ENCODE measurements at regions not wholly inside any gene's neighbourhood (a gene's known extent, or its start where the extent isn't known, plus 50 kb on each side); places are given as distances from the start of the nearest gene placed in this dataset.

- Histone ChIP-seq H3K4me1 (ENCODE audit: insufficient read depth, low read length) (no peaks in the 10 kb centered on the region; the same call in 1 of the 2 replicates), H3K9me3 (ENCODE audit: insufficient read depth, low read depth, low read length) (no peaks in the 10 kb centered on the region), H3K27ac (ENCODE audit: low read depth, low read length) (no peak overlapping the region), H3K9ac (ENCODE audit: low read depth, low read length) (no peak overlapping the region), H3K36me3 (ENCODE audit: insufficient read depth, low read length) (no peaks in the 10 kb centered on the region), H3K27me3 (ENCODE audit: insufficient read depth, low read length) (no peaks in the 10 kb centered on the region), H3K4me3 (ENCODE audit: low read length) (no peak overlapping the region)
- WGBS: 90% methylated on average over 4 of the region's 4 CpGs
Observed at GRCh38 chr2:157185476-157186227, 71.9 kb upstream of the GALNT5 start.

GRCh38 chr2:157190151-157190550 is 67.4 kb upstream of the GALNT5 start:
- 92% methylated on average over 4 of the region's 4 CpGs for WGBS
- H3K27me3 ChIP-seq (ENCODE audit: insufficient read depth, low read length): no peaks in the 10 kb centered on the region
- no peaks in the 10 kb centered on the region for H3K9me3 ChIP-seq (ENCODE audit: insufficient read depth, low read depth, low read length)
- no peak overlapping the region for H3K4me3 ChIP-seq (ENCODE audit: low read length)
- H3K36me3 ChIP-seq (ENCODE audit: insufficient read depth, low read length): no peaks in the 10 kb centered on the region
- no peak overlapping the region for H3K9ac ChIP-seq (ENCODE audit: low read depth, low read length)
- no peak overlapping the region for H3K27ac ChIP-seq (ENCODE audit: low read depth, low read length)
- H3K4me1 ChIP-seq (ENCODE audit: insufficient read depth, low read length): no peaks in the 10 kb centered on the region; the same call in 1 of the 2 replicates

GRCh38 chr2:157191186-157191585 is 66.3 kb upstream of the GALNT5 start:
- H3K4me3 ChIP-seq (ENCODE audit: low read length): no peak overlapping the region
- WGBS: 94% methylated on average over 2 of the region's 2 CpGs
- H3K9ac ChIP-seq (ENCODE audit: low read depth, low read length): no peak overlapping the region
- H3K27ac ChIP-seq (ENCODE audit: low read depth, low read length): no peak overlapping the region
- H3K4me1 ChIP-seq (ENCODE audit: insufficient read depth, low read length): no peaks in the 10 kb centered on the region; the same call in 1 of the 2 replicates
- no peaks in the 10 kb centered on the region for H3K9me3 ChIP-seq (ENCODE audit: insufficient read depth, low read depth, low read length)
- no peaks in the 10 kb centered on the region for H3K27me3 ChIP-seq (ENCODE audit: insufficient read depth, low read length)
- H3K36me3 ChIP-seq (ENCODE audit: insufficient read depth, low read length): no peaks in the 10 kb centered on the region

- Histone ChIP-seq H3K27ac (ENCODE audit: low read depth, low read length) (no peak overlapping the region), H3K9ac (ENCODE audit: low read depth, low read length) (no peak overlapping the region), H3K27me3 (ENCODE audit: insufficient read depth, low read length) (no peaks in the 10 kb centered on the region), H3K4me1 (ENCODE audit: insufficient read depth, low read length) (no peaks in the 10 kb centered on the region; the same call in 1 of the 2 replicates), H3K9me3 (ENCODE audit: insufficient read depth, low read depth, low read length) (no peaks in the 10 kb centered on the region), H3K4me3 (ENCODE audit: low read length) (no peak overlapping the region), H3K36me3 (ENCODE audit: insufficient read depth, low read length) (no peaks in the 10 kb centered on the region)
- 94% methylated on average over 8 of the region's 8 CpGs for WGBS
Observed at GRCh38 chr2:157192445-157193423, 64.8 kb upstream of the GALNT5 start.

- H3K27ac ChIP-seq (ENCODE audit: low read depth, low read length): no peak overlapping the region
- no peak overlapping the region for H3K4me3 ChIP-seq (ENCODE audit: low read length)
- H3K9me3 ChIP-seq (ENCODE audit: insufficient read depth, low read depth, low read length): no peaks in the 10 kb centered on the region
- H3K27me3 ChIP-seq (ENCODE audit: insufficient read depth, low read length): no peaks in the 10 kb centered on the region
- H3K36me3 ChIP-seq (ENCODE audit: insufficient read depth, low read length): no peaks in the 10 kb centered on the region
- H3K4me1 ChIP-seq (ENCODE audit: insufficient read depth, low read length): no peaks in the 10 kb centered on the region; the same call in 1 of the 2 replicates
- no peak overlapping the region for H3K9ac ChIP-seq (ENCODE audit: low read depth, low read length)
Observed at GRCh38 chr2:157193461-157193860, 64.0 kb upstream of the GALNT5 start.

- Histone ChIP-seq H3K9ac (ENCODE audit: low read depth, low read length) (no peak overlapping the region), H3K4me1 (ENCODE audit: insufficient read depth, low read length) (no peaks in the 10 kb centered on the region; the same call in 1 of the 2 replicates), H3K4me3 (ENCODE audit: low read length) (no peak overlapping the region), H3K9me3 (ENCODE audit: insufficient read depth, low read depth, low read length) (no peaks in the 10 kb centered on the region), H3K27ac (ENCODE audit: low read depth, low read length) (no peak overlapping the region), H3K36me3 (ENCODE audit: insufficient read depth, low read length) (no peaks in the 10 kb centered on the region), H3K27me3 (ENCODE audit: insufficient read depth, low read length) (no peaks in the 10 kb centered on the region)
- 22% methylated on average over 2 of the region's 2 CpGs for WGBS
Observed at GRCh38 chr2:157194097-157194688, 63.3 kb upstream of the GALNT5 start.

- Histone ChIP-seq H3K36me3 (ENCODE audit: insufficient read depth, low read length) (no peaks in the 10 kb centered on the region), H3K27me3 (ENCODE audit: insufficient read depth, low read length) (no peaks in the 10 kb centered on the region), H3K27ac (ENCODE audit: low read depth, low read length) (no peak overlapping the region), H3K9ac (ENCODE audit: low read depth, low read length) (no peak overlapping the region), H3K4me3 (ENCODE audit: low read length) (no peak overlapping the region), H3K4me1 (ENCODE audit: insufficient read depth, low read length) (no peaks in the 10 kb centered on the region), H3K9me3 (ENCODE audit: insufficient read depth, low read depth, low read length) (no peaks in the 10 kb centered on the region)
- WGBS: 98% methylated on average over 4 of the region's 4 CpGs
Observed at GRCh38 chr2:157194844-157195243, 62.7 kb upstream of the GALNT5 start.

GRCh38 chr2:157196956-157197355 is 60.5 kb upstream of the GALNT5 start:
- Histone ChIP-seq H3K4me1 (ENCODE audit: insufficient read depth, low read length) (no peaks in the 10 kb centered on the region), H3K27ac (ENCODE audit: low read depth, low read length) (no peak overlapping the region), H3K9ac (ENCODE audit: low read depth, low read length) (no peak overlapping the region), H3K36me3 (ENCODE audit: insufficient read depth, low read length) (no peaks in the 10 kb centered on the region), H3K27me3 (ENCODE audit: insufficient read depth, low read length) (no peaks in the 10 kb centered on the region), H3K4me3 (ENCODE audit: low read length) (no peak overlapping the region), H3K9me3 (ENCODE audit: insufficient read depth, low read depth, low read length) (no peaks in the 10 kb centered on the region)
- WGBS: 72% methylated on average over 5 of the region's 7 CpGs

GRCh38 chr2:157197848-157198247 is 59.7 kb upstream of the GALNT5 start:
- no CpG with 5 or more reads among the region's 1 CpG for WGBS
- no peaks in the 10 kb centered on the region for H3K9me3 ChIP-seq (ENCODE audit: insufficient read depth, low read depth, low read length)
- H3K27me3 ChIP-seq (ENCODE audit: insufficient read depth, low read length): no peaks in the 10 kb centered on the region
- no peaks in the 10 kb centered on the region for H3K4me1 ChIP-seq (ENCODE audit: insufficient read depth, low read length)
- no peaks in the 10 kb centered on the region for H3K36me3 ChIP-seq (ENCODE audit: insufficient read depth, low read length)
- H3K4me3 ChIP-seq (ENCODE audit: low read length): no peak overlapping the region
- H3K27ac ChIP-seq (ENCODE audit: low read depth, low read length): no peak overlapping the region
- H3K9ac ChIP-seq (ENCODE audit: low read depth, low read length): no peak overlapping the region

- H3K27ac ChIP-seq (ENCODE audit: low read depth, low read length): no peak overlapping the region
- no peak overlapping the region for H3K4me3 ChIP-seq (ENCODE audit: low read length)
- H3K36me3 ChIP-seq (ENCODE audit: insufficient read depth, low read length): no peaks in the 10 kb centered on the region
- no peaks in the 10 kb centered on the region for H3K27me3 ChIP-seq (ENCODE audit: insufficient read depth, low read length)
- 99% methylated on average over 3 of the region's 4 CpGs for WGBS
- H3K9me3 ChIP-seq (ENCODE audit: insufficient read depth, low read depth, low read length): no peaks in the 10 kb centered on the region
- H3K4me1 ChIP-seq (ENCODE audit: insufficient read depth, low read length): 0 out of 2 replicates have a peak, but pooled peaks cover 2% of the 10 kb centered on the region
- no peak overlapping the region for H3K9ac ChIP-seq (ENCODE audit: low read depth, low read length)
Observed at GRCh38 chr2:157203651-157204050, 53.9 kb upstream of the GALNT5 start.

- no peak overlapping the region for H3K4me3 ChIP-seq (ENCODE audit: low read length)
- no peaks in the 10 kb centered on the region for H3K36me3 ChIP-seq (ENCODE audit: insufficient read depth, low read length)
- no peak overlapping the region for H3K27ac ChIP-seq (ENCODE audit: low read depth, low read length)
- H3K9me3 ChIP-seq (ENCODE audit: insufficient read depth, low read depth, low read length): no peaks in the 10 kb centered on the region
- no peak overlapping the region for H3K9ac ChIP-seq (ENCODE audit: low read depth, low read length)
- H3K4me1 ChIP-seq (ENCODE audit: insufficient read depth, low read length): 0 out of 2 replicates have a peak, but pooled peaks cover 2% of the 10 kb centered on the region
- WGBS: 99% methylated on average over 3 of the region's 3 CpGs
- H3K27me3 ChIP-seq (ENCODE audit: insufficient read depth, low read length): no peaks in the 10 kb centered on the region
Observed at GRCh38 chr2:157204401-157204800, 53.1 kb upstream of the GALNT5 start.

All from HUES64 (cell line).